ENCODE measurements at regions not wholly inside any gene's neighbourhood (a gene's known extent, or its start where the extent isn't known, plus 50 kb on each side); places are given as distances from the start of the nearest gene placed in this dataset.
"Not testable (repeated sequence)": the region's sequence is repeated elsewhere in the genome, so short reads cannot be mapped to it uniquely, and the experiment has no call there.

DNA sequence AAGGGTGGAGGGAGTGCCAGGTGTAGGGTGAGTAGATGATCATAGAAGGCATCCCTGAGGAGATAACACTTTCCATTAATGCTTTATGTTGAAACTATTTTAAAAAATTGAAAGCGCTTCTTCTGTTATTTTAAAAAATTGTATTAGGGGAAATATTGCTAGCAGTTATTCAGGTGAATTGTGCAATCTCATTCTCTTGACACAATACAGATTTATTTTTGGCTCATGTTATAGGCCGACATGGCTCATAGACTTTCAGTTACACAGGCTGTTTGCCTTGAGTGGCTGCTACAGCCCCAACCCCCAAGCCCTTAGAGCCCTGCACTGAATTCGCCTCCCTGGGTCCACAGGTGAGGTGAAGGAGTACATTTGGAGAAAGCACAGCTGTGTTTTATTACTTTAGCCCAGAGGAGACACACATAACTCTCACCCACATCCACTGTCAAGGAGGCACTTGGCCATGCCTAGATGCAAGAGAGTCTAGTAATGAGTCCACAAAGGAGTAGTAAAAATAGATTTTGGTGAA lies 228.2 kb downstream of the RFPL4B start:
- no peak for DNase-seq (ENCODE audit: low read depth in 2 of 2, low spot score in 1 of 2)

DNA sequence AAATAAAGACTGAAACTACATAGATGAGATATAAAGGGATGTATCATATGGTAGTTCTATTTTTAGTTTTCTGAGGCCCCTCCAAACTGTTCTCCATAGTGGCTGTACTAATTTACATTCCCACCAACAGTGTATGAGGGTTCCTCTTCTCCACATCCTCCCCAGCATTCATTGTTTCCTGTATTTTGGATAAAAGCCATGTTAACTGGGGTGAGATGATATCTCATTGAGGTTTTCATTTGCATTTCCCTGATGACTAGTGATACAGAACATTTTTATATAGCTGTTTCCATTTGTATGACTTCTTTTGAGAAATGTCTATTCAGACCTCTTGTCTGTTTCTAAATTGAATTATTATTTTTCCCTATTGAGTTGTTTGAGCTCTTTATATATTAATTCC lies 229.3 kb downstream of the RFPL4B start:
- DNase-seq (ENCODE audit: low read depth in 2 of 2, low spot score in 1 of 2), result no peak

DNA sequence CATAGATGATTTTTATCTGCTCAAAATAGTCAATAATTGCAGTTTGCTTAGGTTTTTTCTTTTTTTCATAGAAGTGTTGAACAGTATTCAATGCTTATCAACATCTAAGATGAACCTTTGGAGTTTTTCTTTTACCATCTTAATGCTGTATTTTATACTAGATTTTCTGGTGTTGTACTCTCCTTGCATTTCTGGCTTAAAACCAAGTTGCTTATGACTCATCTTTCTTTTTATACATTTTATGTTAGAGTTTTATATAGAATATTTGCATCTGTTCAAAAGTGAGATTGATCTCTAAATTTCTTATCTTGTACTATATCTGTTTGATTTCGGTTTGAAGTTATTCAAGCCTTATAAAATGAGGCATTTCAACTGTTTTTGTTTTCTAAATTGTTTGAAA lies 232.5 kb downstream of the RFPL4B start:
- DNase-seq (ENCODE audit: low read depth in 2 of 2, low spot score in 1 of 2), result no peak

DNA sequence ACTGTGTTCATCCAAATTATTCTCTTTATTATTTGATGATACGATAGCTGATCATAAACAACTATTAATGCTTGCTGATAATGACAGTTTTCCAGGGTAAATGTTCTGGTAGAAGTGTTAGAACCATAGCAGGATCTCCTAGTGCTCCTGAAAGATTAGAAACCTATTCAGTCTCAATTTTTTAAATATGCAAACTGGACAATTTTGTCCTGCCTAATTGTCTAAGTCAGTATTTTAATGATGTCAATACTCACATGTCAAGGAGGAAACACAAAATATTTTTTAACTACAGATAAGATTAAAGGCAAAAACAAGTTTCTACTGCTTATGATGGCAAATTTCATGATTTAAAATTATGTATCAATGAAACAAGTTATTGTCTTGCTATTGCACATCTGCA lies 233.9 kb downstream of the RFPL4B start:
- no peak for DNase-seq (ENCODE audit: low read depth in 2 of 2, low spot score in 1 of 2)

DNA sequence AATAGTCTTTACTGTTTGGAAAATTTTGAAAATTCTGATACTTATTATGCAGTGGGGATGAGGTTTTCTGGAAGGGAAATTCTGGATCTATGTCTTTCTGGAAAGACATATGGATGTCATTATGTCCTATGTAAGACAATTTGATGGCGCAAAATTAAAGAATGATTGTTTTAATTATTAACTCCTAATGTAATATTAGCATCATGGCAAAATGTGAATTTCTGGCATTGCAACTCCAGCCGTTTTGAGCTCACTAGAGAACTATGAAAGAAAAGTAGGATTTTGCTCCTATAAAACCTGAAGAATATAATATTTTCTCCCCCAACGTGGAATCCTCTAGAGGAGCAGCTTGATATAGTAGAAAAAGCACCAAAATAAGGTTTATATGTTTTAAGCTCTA lies 243.2 kb downstream of the RFPL4B start:
- no peak for DNase-seq (ENCODE audit: low read depth in 2 of 2, low spot score in 1 of 2)

DNA sequence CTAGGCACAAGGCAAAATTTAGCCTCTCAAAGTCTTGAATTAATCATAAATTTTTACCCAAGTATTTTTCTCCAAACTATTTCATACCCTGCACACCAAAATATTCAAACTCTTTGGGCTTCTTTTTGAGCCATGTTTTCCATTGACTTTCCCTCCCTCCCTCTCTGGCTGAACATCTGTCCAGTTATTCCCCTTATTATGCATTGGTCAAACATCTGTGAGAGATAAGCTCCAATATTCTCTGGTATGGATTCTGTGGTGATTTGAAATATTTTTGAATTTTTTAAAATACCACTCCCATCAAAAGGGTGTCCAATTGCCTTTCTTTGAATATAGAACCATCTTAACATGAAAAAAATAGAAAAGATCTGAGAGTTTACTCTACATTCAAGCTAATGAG lies 244.2 kb downstream of the RFPL4B start:
- no peak for DNase-seq (ENCODE audit: low read depth in 2 of 2, low spot score in 1 of 2)

DNA sequence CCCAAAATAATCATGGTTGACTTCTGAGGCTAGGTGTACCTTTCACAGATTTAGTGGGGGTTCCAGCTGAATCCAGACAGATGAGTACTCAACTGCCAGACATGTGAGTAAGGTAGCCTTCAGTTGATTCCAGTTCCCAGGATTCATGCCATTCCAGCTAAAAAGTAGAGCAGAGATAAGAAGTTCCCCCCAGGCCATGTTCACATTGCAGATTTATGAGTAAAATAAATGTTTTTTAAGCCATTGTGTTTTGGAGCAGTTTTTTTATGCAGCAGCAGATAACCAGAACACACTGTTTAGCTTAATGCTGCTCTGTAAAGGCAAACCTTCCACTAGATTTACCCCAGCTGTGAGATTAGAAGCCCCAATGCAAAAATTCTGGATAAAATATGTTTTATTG lies 245.0 kb downstream of the RFPL4B start:
- no peak for DNase-seq (ENCODE audit: low read depth in 2 of 2, low spot score in 1 of 2)

DNA sequence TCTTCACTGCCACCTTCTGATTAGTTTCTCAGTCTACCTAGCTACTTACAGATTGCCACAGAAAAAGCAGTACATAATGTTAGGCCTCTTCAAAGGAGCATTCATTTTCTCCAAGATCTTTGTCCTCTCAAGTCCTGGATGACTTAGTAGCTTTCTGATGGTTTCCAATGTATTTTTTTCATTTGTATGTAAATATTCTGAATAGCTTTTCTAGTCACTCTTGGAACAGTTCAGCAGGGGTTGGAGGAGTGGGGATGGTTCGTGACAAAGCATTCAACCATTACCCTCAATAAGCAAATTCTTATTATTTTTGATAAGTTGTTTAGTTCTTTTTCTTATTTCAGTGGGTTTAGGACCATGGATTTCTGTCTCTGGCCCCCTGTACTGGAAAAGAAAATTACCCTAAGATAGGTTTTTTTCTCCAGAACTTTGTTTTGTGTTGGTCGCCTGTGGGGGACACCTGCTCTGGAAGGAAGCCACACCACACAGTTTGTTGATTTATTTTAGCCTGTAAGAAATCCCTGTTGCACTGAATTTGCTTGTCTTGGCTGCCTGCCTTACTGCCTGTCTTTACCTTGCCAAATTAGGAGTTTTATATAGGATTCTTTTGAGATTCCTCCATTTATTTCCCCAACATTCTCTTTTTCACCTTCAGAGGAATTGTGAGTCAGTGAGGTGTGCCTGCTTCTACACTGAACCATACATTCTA lies 247.9 kb downstream of the RFPL4B start:
- DNase-seq (ENCODE audit: low read depth in 2 of 2, low spot score in 1 of 2), result no peak

DNA sequence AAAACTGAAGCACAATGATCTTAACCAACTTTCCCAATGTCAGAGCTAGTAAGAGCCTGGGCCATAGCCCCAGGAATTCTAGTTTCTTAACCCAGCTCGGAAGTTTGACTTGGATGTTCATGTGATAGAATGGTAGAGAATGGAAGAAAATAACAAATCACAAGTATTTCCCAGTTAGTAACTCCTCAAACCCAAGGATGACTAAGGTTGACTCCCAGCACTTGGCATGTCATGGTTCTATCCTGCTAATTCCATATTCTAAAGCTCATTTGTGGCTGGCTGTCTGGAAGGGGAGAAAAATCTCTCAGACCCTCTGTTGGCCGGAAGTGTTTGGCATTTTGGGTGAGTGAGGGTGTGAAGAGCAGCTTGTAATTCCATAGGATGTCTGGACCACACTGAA lies 248.7 kb downstream of the RFPL4B start:
- no peak for DNase-seq (ENCODE audit: low read depth in 2 of 2, low spot score in 1 of 2)

DNA sequence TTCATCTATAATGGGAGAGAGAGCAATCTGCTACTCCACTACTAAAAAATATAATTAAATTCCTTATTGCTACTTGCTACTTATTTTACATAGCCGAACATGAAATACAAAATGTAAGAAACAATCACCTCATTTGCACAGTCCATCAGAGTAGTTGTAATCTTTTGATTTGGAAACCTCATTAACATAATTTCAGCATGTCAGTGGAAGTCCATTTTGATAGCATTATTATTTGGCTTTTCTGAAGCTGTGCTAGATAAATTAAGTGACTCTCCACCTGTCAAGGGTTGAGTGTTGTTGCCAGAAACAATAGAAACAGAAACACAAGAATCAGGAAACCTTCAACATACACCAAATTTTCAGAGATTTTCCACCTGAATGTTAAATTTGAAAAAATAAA lies 250.0 kb downstream of the RFPL4B start:
- DNase-seq (ENCODE audit: low read depth in 2 of 2, low spot score in 1 of 2), result no peak

DNA sequence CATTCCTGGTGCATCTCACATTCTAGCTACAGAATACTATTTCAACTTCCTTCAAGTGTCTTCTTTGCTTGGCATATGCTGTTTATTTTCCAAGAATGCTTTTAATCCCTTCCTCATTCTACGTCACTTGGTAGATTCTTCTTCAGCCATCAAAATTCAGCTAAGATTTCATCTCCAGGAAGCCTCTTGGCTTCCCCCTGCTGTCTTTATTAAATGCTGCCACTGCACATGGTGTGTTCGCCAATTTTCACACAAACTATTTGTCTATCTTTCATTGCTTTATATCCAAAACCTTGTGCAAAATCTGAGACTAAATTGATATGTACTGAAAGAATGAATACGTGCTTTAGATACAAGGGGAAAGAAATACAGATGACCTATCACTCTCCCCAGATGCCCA lies 253.0 kb downstream of the RFPL4B start:
- no peak for DNase-seq (ENCODE audit: low read depth in 2 of 2, low spot score in 1 of 2)

DNA sequence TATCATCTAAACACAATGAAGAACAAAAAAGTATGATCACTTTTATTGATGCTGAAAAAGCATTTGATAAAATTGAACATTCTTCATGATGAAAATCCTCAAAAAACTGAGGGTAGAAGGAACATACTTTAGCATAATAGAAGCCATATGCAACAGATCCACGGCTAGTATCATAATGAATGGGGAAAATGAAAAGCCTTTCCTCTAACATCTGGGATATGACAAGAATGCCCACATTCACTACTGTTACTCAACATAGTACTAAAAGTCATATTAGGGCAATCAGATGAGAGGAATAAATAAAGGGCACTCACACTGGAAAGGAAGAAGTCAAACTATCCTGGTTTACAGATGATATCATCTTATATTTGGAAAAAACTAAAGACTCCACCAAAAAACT lies 256.6 kb downstream of the RFPL4B start:
- DNase-seq (ENCODE audit: low read depth in 2 of 2, low spot score in 1 of 2), result no peak

DNA sequence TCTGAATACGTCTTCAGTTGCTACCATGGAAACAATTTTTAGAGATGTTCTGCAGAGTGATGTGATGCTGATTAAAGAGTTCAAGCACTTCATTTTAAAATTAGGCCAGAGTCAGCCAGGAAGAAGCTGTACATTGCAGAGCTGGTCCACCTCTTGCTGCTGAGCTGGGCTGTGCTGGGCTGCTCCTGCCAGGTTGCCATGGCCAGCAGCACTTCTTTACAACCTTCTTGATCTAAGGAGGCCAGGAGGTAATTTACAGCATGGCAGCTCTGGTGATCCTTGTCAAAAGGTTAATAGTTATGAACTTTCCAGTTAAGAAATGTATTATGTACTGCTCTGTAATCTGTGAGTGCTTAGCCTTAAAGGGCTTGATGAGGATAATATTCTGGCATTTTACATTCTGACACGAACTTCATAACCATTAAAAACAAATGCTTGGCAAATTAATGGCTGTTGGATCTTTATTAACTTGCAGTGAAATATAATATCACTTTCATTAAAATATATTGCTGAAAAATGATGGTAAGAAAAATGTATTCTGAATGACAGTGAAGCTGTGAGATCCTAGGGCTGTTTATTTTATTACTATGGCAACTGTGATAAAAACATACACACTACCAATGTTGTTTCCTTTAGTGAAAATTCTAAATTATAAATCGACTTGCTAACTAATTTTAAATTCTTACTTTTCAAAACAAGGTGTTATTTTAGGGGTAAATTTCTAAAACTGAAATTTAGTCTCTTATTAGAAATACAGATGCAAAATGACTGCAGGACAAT lies 259.7 kb downstream of the RFPL4B start:
- no peak for DNase-seq (ENCODE audit: low read depth in 2 of 2, low spot score in 1 of 2)

DNA sequence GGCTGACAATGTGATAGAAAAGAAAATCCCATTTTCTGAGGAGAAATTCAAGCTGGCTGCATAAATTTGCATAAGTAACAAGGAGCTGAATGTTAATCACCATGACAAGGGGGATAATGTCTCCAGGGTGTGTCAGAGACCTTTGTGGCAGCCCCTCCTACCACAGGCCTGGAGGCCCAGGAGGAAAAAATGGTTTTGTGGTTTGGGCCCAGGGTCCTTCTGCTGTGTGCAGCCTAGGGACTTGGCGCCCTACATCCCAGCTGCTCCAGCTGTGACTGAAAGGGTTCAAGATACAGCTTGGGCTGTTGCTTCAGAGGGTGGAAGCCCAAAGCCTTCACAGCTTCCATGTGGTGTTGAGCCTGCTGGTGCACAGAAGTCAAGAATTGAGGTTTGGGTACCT lies 261.8 kb downstream of the RFPL4B start:
- DNase-seq (ENCODE audit: low read depth in 2 of 2, low spot score in 1 of 2), result not testable (repeated sequence)

DNA sequence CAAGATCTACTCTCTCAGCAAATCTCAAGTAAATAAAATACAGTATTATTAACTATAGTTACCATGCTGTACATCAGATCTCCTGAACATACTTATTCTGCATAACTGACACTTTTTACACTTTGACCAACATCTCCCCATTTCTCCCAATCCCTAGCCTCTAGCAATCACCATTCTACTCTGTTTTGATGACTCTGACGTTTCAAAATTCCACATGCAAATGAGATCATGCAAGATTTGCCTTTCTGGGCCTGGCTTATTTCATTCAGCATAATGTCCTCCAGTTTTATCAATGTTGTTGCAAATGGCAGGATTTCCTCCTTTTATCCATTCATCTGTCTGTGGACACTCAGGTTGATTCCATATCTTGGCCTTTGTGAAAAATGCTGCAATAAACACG lies 266.3 kb downstream of the RFPL4B start:
- no peak for DNase-seq (ENCODE audit: low read depth in 2 of 2, low spot score in 1 of 2)

DNA sequence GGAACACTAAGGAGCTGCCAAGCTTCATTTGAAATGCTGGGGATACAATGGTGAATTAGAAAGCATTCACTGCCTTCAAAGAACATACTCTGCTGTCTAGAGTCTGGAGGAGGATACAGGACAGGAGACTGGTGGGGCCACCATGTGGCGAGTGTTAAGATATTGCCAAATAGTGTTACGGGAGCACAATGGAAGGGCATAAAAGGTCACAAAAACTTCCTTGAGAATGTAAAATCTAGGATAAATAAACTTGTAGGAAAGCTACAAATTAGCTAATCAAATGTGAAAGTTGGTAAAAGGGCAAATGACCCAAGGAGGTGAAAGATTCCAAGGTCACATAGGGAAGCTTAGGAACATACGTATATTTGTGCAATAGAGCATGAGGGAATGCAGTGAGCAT lies 271.7 kb downstream of the RFPL4B start:
- no peak for DNase-seq (ENCODE audit: low read depth in 2 of 2, low spot score in 1 of 2)

DNA sequence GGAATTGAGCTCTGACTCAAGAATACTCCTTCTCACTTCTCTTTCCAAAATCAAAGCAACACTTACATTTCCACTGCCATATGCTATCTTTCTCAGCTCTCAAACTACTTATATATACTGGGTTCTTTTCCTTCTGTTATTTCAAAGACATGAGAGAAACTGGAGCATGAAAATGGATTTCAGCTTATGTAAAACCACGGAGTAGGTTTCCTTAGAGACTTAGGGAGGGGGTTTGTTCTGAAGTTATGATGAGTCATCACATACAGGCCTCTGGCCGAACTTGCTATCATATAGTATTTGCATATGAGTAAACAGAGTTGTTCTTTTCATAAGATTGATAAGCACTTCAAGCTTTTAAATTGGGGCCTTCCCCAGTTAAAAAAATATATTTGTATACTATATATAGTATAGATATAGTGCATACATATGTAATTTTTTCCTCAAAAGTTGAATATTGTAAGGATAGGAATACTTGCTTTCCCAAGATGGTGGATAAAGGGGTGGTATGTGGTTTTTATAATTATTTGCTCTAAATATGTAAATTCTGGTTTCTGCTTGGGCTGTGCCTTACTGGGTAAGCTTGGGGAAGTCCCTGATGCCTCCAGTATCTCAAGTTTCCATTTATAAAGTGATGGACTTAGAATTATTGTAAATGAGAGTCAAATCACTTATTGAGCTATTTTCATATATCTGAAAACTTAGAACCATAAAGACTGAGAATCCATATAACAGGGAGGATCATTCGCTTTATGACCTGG lies 273.9 kb downstream of the RFPL4B start:
- DNase-seq (ENCODE audit: low read depth in 2 of 2, low spot score in 1 of 2), result no peak

DNA sequence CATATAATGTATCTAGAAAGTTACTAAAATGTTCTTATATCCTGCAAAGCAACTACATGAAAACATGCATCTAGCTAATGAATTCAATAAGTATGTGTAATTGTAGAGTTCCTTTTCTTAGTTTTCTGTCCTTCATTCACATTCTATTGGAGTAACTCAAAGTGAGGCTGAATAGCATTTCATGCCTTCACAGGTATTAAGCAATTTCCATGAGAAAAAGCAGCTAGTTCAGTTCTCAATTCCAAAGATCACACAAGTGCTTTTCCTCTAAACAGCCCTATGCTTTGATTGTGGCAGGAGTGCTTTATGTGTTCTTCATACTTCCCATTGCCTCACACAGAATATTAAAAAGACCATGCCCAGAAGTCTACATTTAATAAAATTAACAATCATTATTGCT lies 274.9 kb downstream of the RFPL4B start:
- no peak for DNase-seq (ENCODE audit: low read depth in 2 of 2, low spot score in 1 of 2)

DNA sequence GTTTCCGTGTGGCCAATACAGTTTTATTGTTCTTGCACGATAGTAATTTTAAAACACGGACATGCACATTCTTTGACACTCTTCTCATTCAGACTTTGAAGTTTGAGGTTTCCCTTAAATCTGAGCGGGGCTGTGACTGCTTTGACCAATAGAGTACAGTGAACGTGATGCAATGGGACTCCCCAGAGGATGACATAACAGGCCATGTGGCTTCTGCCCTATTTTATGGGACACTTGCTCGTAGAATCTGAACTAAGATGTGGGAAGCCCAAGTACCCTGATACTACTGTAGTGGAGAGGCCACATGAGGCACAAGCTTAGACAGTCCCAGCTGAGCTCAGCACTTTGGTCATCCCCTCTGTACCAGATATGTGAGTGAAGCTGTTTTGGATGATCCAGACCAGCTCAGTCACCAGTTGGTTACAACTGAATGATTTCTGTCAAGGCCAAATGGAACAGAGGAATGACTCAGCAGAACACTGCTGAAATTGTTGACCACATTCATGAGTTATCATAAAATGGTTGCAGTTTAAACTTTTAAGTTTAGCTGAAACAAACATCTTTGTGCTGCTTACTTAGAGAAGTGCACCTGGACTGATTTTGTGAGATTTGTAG lies 279.4 kb downstream of the RFPL4B start:
- no peak for DNase-seq (ENCODE audit: low read depth in 2 of 2, low spot score in 1 of 2)

DNA sequence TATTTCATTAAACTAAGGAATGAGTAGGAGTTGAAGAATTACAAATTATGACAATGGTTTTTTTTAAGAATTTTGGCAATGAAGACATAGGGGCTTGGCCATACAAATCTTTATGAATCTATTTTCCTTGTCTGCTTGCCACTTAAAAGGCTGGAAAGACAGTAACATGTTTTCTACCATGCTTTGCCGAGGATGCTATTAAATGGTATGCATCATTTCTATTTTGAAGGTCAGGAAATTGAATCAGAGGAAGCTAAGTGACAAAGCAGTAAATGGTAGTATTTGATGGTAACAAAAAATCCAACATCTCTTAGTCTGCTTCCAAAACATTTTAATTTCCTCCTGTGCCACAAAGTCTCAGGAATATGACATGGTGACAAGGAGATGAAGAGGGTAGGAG lies 287.2 kb downstream of the RFPL4B start:
- no peak for DNase-seq (ENCODE audit: low read depth in 2 of 2, low spot score in 1 of 2)

DNA sequence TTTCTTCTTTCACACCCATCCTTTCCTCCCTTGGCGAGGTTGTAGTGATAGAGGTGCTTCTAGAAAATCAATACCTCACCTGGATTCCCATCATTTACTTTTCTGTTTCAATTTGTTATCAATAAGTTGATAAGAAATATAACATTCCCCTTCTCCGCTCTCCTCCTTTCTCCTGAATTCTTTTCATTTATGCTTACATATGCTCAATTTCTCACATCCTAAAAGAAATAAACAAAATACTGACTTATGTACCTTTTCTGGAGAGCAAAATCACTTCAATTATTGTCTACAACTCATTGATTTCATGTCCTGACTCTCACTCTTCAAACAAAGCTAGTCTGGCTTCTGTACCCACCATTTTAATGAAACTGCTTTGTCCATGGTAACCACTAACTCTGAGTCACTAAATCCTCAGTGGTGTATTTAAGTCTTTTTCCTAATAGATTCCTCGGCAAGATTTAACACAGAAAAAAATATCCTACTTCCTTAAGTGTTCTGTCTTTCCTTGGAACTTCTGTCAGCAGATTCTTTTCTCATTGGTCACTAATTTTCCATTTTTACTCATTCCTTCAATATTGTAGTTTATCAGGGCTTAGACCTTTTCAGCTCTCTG lies 289.6 kb downstream of the RFPL4B start:
- no peak for DNase-seq (ENCODE audit: low read depth in 2 of 2, low spot score in 1 of 2)

Measured in stimulated activated CD8-positive, alpha-beta memory T cell treated with anti-CD3 and anti-CD28 coated beads, Interleukin-4, amount 100 ng/mL, for 4 hours (primary cell).